GM23248 (cell line): ENCODE measurements at regions not wholly inside any gene's neighbourhood (a gene's known extent, or its start where the extent isn't known, plus 50 kb on each side); places are given as distances from the start of the nearest gene placed in this dataset.

Source experiments
- EZH2 ChIP-seq: fragments of 200-600 bp; sonication (generic); IDR thresholded peaks from 2 replicates; pipeline ENCODE4 v1.6.1; 2018; ENCODE audit warnings: antibody characterized with exemption, mild to moderate bottlenecking; ENCODE audit not compliant: insufficient read depth, poor library complexity, severe bottlenecking
- EZH2phosphoT487 ChIP-seq: fragments of 200-600 bp; sonication (generic); IDR thresholded peaks from 2 replicates; pipeline ENCODE4 v1.6.1; 2018; ENCODE audit warnings: antibody characterized with exemption, moderate library complexity, mild to moderate bottlenecking, low read depth; ENCODE audit not compliant: insufficient read depth

DNA sequence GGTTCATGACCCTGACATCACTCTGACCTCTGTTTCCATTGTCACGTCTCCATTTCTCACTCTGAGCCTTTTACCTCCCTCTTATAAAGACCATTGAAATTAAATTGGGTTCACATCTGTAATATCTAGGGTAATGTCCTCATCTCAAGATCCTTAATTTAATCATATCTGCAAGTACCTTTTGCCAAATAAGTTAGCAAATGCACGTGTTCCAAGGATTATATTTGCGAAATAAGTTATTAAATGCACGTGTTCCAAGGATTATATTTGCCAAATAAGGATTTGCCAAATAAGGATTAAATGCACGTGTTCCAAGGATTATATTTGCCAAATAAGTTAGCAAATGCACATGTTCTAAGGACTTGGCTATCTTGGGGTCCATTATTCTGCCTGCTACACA, 938.0 kb downstream of the NLGN4X start:
- TF ChIP-seq EZH2 (no peak), EZH2phosphoT487 (no peak)
